ENCODE measurements at regions not wholly inside any gene's neighbourhood (a gene's known extent, or its start where the extent isn't known, plus 50 kb on each side); places are given as distances from the start of the nearest gene placed in this dataset.

DNA sequence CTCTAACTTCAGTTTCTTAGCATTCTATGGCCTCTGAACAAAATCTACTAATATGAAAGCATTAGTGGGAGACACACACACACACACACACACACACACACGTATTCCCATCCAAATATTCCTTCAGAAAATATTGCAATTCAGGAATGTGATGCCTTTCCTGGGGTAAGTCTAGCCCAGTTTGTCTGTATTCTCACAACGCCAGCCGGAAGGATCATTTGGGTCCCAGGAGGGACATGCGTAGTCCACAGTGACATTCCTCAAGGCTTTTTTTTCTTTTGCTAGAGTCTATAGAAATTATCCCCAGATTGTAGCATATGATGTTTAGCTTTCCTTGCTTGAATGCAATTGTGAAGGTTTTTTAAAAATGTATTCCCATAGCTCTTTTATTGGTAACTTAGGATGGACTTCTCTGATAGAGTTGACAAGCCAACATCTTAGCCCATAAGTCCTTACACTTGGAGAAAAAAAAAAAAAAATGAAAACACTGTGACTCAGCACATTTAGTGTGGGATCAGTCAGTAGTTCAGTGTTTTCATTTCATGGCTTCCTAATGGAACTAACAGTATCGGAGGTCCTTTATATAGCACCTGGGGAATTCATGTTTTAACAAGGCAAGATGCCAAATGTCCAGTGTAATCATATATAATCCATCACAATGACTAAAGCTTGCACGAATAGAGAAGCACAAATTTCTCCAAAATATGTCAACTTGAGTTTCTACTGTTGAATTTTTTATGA lies 316.5 kb downstream of the DIRAS2 start:
- Mint-ChIP-seq H3K27ac (no peak overlapping the region), H3K4me3 (no peak overlapping the region), H3K36me3 (ENCODE audit: low read depth) (no peaks in the 10 kb centered on the region), H3K9me3 (no peaks in the 10 kb centered on the region), H3K27me3 (peaks cover 24% of the 10 kb centered on the region), H3K4me1 (no peaks in the 10 kb centered on the region)
- DNase-seq (no peak), ATAC-seq (ENCODE audit: low read depth) (no peak)
- CTCF ChIA-PET = no interaction called here
- TF ChIP-seq, protein P1, sequence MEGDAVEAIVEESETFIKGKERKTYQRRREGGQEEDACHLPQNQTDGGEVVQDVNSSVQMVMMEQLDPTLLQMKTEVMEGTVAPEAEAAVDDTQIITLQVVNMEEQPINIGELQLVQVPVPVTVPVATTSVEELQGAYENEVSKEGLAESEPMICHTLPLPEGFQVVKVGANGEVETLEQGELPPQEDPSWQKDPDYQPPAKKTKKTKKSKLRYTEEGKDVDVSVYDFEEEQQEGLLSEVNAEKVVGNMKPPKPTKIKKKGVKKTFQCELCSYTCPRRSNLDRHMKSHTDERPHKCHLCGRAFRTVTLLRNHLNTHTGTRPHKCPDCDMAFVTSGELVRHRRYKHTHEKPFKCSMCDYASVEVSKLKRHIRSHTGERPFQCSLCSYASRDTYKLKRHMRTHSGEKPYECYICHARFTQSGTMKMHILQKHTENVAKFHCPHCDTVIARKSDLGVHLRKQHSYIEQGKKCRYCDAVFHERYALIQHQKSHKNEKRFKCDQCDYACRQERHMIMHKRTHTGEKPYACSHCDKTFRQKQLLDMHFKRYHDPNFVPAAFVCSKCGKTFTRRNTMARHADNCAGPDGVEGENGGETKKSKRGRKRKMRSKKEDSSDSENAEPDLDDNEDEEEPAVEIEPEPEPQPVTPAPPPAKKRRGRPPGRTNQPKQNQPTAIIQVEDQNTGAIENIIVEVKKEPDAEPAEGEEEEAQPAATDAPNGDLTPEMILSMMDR (IDR thresholded peaks at IDR 0.05) = no peak
- intact Hi-C loops (cut with micrococcal nuclease) = no loop called here
- POLR2A ChIA-PET = interaction anchor here (0.7 kb wide), 1 partner anchor 316 kb away, joined by 3 read pairs; no protein-coding TSS in a partner anchor

DNA sequence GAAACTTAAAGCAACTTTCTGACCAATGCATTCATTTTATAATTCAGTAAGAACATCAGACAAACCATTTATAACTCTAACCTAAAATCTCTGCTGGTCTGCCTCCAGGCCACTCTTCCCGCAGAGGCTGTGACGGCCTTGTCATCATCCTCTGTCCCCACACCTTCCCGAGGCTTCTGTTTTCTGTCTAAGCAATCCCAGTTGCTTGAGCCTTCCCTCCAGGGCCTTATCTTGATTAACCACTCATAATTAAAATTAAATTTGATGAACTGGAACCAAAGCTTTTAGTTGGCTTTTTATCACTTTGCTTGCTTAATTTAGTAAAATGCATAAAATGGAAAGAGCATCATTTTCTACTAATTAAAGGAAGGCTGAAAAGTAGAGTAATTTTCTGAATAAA lies 312.4 kb downstream of the DIRAS2 start:
- intact Hi-C loops (cut with micrococcal nuclease) = no loop called here
- peaks cover 32% of the 10 kb centered on the region for H3K27me3 Mint-ChIP-seq
- H3K4me3 Mint-ChIP-seq = no peak overlapping the region
- CTCF ChIA-PET = no interaction called here
- no peak overlapping the region for H3K27ac Mint-ChIP-seq
- TF ChIP-seq, protein P1 (IDR thresholded peaks at IDR 0.05) = no peak
- no peaks in the 10 kb centered on the region for H3K4me1 Mint-ChIP-seq
- POLR2A ChIA-PET = no interaction called here
- no peak for DNase-seq
- no peaks in the 10 kb centered on the region for H3K9me3 Mint-ChIP-seq
- H3K36me3 Mint-ChIP-seq (ENCODE audit: low read depth) = no peaks in the 10 kb centered on the region
- no peak for ATAC-seq (ENCODE audit: low read depth)

DNA sequence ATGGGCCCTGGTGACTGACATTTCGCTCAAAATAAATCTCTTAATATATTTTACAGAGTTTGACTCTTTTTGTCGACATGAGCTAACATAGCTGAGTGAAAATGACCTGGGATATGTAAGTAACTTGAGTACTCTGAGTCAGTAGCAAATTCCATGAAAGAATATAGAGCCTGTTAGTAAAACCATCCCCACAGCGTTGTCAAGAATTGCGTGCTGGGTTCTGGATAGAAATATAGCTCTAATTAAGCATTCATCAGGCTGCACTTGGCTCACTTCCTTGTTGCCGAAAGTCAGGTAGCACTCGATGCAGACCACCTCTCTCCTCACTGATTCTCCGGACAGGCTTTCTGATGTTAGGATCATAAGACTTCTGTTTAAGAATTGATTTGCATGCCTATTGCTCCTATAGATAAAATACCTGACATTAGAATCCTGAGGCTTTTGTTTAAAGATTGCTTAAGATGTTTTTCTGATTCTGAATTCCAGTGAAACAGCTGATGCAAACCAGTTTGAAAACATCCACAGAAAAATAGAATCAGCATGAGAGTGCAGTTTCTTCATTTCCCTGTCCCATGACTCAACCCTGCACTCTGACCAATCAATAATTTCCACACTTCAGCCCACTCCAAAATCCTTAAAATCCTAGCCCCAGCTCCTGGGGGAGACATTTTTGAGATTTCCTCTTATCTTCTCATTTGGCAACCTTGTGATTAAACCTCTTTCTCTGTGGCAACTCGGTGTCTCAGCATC lies 310.6 kb downstream of the DIRAS2 start:
- no peak overlapping the region for H3K4me3 Mint-ChIP-seq
- H3K27ac Mint-ChIP-seq = no peak overlapping the region
- ChIA-PET CTCF (no interaction called here), POLR2A (no interaction called here)
- H3K27me3 Mint-ChIP-seq = peaks cover 25% of the 10 kb centered on the region
- intact Hi-C loops (cut with micrococcal nuclease) = no loop called here
- no peaks in the 10 kb centered on the region for H3K36me3 Mint-ChIP-seq (ENCODE audit: low read depth)
- H3K9me3 Mint-ChIP-seq = no peaks in the 10 kb centered on the region
- TF ChIP-seq, protein P1 (IDR thresholded peaks at IDR 0.05) = no peak
- ATAC-seq (ENCODE audit: low read depth) = no peak
- no peaks in the 10 kb centered on the region for H3K4me1 Mint-ChIP-seq
- DNase-seq = no peak

DNA sequence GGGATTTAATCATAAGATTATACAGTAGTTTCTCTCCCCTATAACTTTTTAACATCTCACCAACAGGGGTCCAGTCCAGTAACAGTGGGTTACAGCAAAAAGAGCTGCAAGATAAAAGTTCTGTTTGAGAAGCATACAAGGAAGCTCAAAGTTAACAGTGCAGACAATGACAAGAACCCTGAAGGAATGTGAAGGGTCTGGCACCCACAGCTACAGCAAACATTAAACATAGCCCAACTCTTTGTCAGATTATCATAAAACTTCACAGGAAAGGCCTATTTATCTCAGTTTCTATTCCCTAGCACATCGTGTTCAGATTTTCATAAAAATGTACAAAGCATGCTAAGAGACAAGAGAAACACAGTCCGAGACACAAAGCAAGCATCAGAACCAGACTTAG lies 309.4 kb downstream of the DIRAS2 start:
- ChIA-PET CTCF (no interaction called here), POLR2A (no interaction called here)
- H3K4me1 Mint-ChIP-seq = no peaks in the 10 kb centered on the region
- peaks cover 23% of the 10 kb centered on the region for H3K27me3 Mint-ChIP-seq
- ATAC-seq (ENCODE audit: low read depth) (no peak), DNase-seq (no peak)
- H3K4me3 Mint-ChIP-seq = no peak overlapping the region
- no peaks in the 10 kb centered on the region for H3K9me3 Mint-ChIP-seq
- TF ChIP-seq, protein P1 (IDR thresholded peaks at IDR 0.05) = no peak
- intact Hi-C loops (cut with micrococcal nuclease) = no loop called here
- H3K27ac Mint-ChIP-seq = no peak overlapping the region
- no peaks in the 10 kb centered on the region for H3K36me3 Mint-ChIP-seq (ENCODE audit: low read depth)

DNA sequence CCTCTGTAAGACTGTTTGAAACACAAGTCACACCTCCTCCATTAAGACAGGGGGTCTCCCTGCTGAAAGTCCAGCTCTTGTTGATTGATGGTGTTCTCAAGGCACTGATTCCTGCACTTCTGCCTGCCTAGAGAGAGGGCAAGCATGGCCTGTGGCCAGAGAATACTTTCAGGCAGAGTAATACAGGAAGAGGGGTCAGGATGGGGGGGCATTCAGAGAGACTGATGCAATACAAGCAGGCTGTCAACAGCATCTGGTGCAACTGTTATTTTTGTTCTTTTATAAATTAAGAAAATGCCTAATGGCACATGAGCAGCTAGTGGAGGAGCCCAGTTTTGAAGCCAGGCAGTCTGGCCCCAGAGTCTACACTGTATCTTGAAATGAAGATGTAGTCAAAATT lies 302.2 kb downstream of the DIRAS2 start:
- ATAC-seq (ENCODE audit: low read depth) = no peak
- Mint-ChIP-seq H3K4me3 (no peak overlapping the region), H3K27ac (no peak overlapping the region), H3K36me3 (ENCODE audit: low read depth) (no peaks in the 10 kb centered on the region), H3K27me3 (peaks cover 21% of the 10 kb centered on the region), H3K9me3 (peaks cover 2% of the 10 kb centered on the region), H3K4me1 (no peaks in the 10 kb centered on the region)
- intact Hi-C loops (cut with micrococcal nuclease) = no loop called here
- POLR2A ChIA-PET = no interaction called here
- CTCF ChIA-PET = no interaction called here
- TF ChIP-seq, protein P1 (IDR thresholded peaks at IDR 0.05) = no peak
- no peak for DNase-seq

Data from activated B cell treated with CpG ODN at 0.5 μM for 24 hours (primary cell).